ENCODE measurements at regions not wholly inside any gene's neighbourhood (a gene's known extent, or its start where the extent isn't known, plus 50 kb on each side); places are given as distances from the start of the nearest gene placed in this dataset.

- no peak for ATAC-seq
- H3K36me3 ChIP-seq: no peaks in the 10 kb centered on the region
- DNase-seq: no peak
- H3K27ac ChIP-seq: no peak overlapping the region
- intact Hi-C loops (cut with DNase I): no loop called here
- no peak for TF ChIP-seq CTCF (IDR thresholded peaks at IDR 0.05)
- H3K4me1 ChIP-seq: peaks cover 12% of the 10 kb centered on the region
- H3K27me3 ChIP-seq (ENCODE audit: low read depth): no peaks in the 10 kb centered on the region
- H3K9me3 ChIP-seq: no peaks in the 10 kb centered on the region
- no peak overlapping the region for H3K4me3 ChIP-seq
Observed at GRCh38 chr3:15861163-15861562, 63.4 kb upstream of the ANKRD28 start.

- DNase-seq: no peak
- Histone ChIP-seq H3K27ac (no peak overlapping the region), H3K4me3 (no peak overlapping the region), H3K36me3 (no peaks in the 10 kb centered on the region), H3K27me3 (ENCODE audit: low read depth) (no peaks in the 10 kb centered on the region), H3K4me1 (no peaks in the 10 kb centered on the region), H3K9me3 (no peaks in the 10 kb centered on the region)
- no peak for TF ChIP-seq CTCF (IDR thresholded peaks at IDR 0.05)
- intact Hi-C loops (cut with DNase I): no loop called here
- no peak for ATAC-seq
Observed at GRCh38 chr3:15872807-15873206, 75.0 kb upstream of the ANKRD28 start.

GRCh38 chr3:15873415-15873814 is 75.6 kb upstream of the ANKRD28 start:
- no peak for TF ChIP-seq CTCF (IDR thresholded peaks at IDR 0.05)
- Histone ChIP-seq H3K36me3 (no peaks in the 10 kb centered on the region), H3K4me1 (no peaks in the 10 kb centered on the region), H3K9me3 (no peaks in the 10 kb centered on the region), H3K27ac (no peak overlapping the region), H3K27me3 (ENCODE audit: low read depth) (no peaks in the 10 kb centered on the region), H3K4me3 (no peak overlapping the region)
- no peak for DNase-seq
- ATAC-seq: no peak
- intact Hi-C loops (cut with DNase I): no loop called here

- no peaks in the 10 kb centered on the region for H3K9me3 ChIP-seq
- DNase-seq (no peak), ATAC-seq (no peak)
- H3K36me3 ChIP-seq: no peaks in the 10 kb centered on the region
- no peaks in the 10 kb centered on the region for H3K4me1 ChIP-seq
- H3K27me3 ChIP-seq (ENCODE audit: low read depth): no peaks in the 10 kb centered on the region
- intact Hi-C loops (cut with DNase I): no loop called here
- no peak for TF ChIP-seq CTCF (IDR thresholded peaks at IDR 0.05)
- H3K27ac ChIP-seq: no peak overlapping the region
- no peak overlapping the region for H3K4me3 ChIP-seq
Observed at GRCh38 chr3:15875016-15875689, 77.4 kb upstream of the ANKRD28 start.

GRCh38 chr3:15876669-15877068 is 78.9 kb upstream of the ANKRD28 start:
- ATAC-seq: no peak

More at GRCh38 chr3:15876669-15877068, 78.9 kb upstream of the ANKRD28 start:
- Histone ChIP-seq H3K27ac (no peak overlapping the region), H3K27me3 (ENCODE audit: low read depth) (no peaks in the 10 kb centered on the region), H3K36me3 (no peaks in the 10 kb centered on the region), H3K4me1 (no peaks in the 10 kb centered on the region), H3K4me3 (no peak overlapping the region), H3K9me3 (no peaks in the 10 kb centered on the region)
- intact Hi-C loops (cut with DNase I): no loop called here
- no peak for TF ChIP-seq CTCF (IDR thresholded peaks at IDR 0.05)
- no peak for DNase-seq

All from lower lobe of right lung (tissue), 2 donors.